PC-3 (cell line): ENCODE measurements at regions not wholly inside any gene's neighbourhood (a gene's known extent, or its start where the extent isn't known, plus 50 kb on each side); places are given as distances from the start of the nearest gene placed in this dataset.

Experiments
- ATAC-seq: fragments of 200-7000 bp; cut with Tn5 transposase; 2 replicates; pipeline ENCODE4 v1.9.1; 2020; ENCODE audit warnings: mild to moderate bottlenecking, moderate library complexity
- BruUV-seq: library from RNA; stranded (reverse); fragments of 400-500 nt; replicated peaks from 2 replicates; lab custom pipeline; 2021; lab: Mats Ljungman, UMichigan
- CTCF ChIA-PET: fragments of 300-600 bp; sonication (Branson Sonifier 250); formaldehyde crosslinking; loops from one replicate; lab custom pipeline; 2022; ENCODE audit warnings: antibody characterized with exemption; lab: Charles Lee
- POLR2A ChIA-PET: fragments of 300-600 bp; sonication (Branson Sonifier 250); formaldehyde crosslinking; loops from one replicate; lab custom pipeline; 2022; ENCODE audit warnings: antibody characterized with exemption; ENCODE audit not compliant: unreplicated experiment; lab: Charles Lee
- DNase-seq: peaks from one replicate; pipeline ENCODE4 v3.0.0-alpha.2; 2015
- H2AFZ ChIP-seq: fragments of 300-600 bp; sonication (generic); 2 replicates; pipeline ENCODE4 v1.6.0; 2016; ENCODE audit warnings: antibody characterized with exemption, low read length
- H3F3A ChIP-seq: fragments of 300-600 bp; sonication (generic); one replicate; pipeline ENCODE4 v1.6.0; 2017; ENCODE audit warnings: antibody characterized with exemption, low read length, control low read depth, mild to moderate bottlenecking; ENCODE audit not compliant: unreplicated experiment
- H3K27ac ChIP-seq: fragments of 300-600 bp; sonication (generic); 2 replicates; pipeline ENCODE4 v1.5.1; 2016; ENCODE audit warnings: mild to moderate bottlenecking, low read length
- H3K27me3 ChIP-seq: fragments of 300-600 bp; sonication (generic); 2 replicates; pipeline ENCODE4 v1.6.1; 2016; ENCODE audit warnings: low read length, mixed read lengths
- H3K36me3 ChIP-seq: fragments of 300-600 bp; sonication (generic); 2 replicates; pipeline ENCODE4 v1.6.1; 2016; ENCODE audit warnings: low read depth, mixed run types, low read length, mixed read lengths
- H3K4me1 ChIP-seq: fragments of 300-600 bp; sonication (generic); 2 replicates; pipeline ENCODE4 v1.5.1; 2016; ENCODE audit warnings: low read length; ENCODE audit not compliant: insufficient read depth
- H3K4me2 ChIP-seq: fragments of 300-600 bp; sonication (generic); 2 replicates; pipeline ENCODE4 v1.6.0; 2016; ENCODE audit warnings: low read length
- H3K4me3 ChIP-seq: fragments of 300-600 bp; sonication (generic); 2 replicates; pipeline ENCODE4 v1.5.1; 2016; ENCODE audit warnings: mild to moderate bottlenecking, low read length, mixed read lengths
- H3K79me2 ChIP-seq: fragments of 300-600 bp; sonication (generic); 2 replicates; pipeline ENCODE4 v1.6.1; 2017; ENCODE audit warnings: low read length, mixed read lengths
- H3K9ac ChIP-seq: fragments of 300-600 bp; sonication (generic); 2 replicates; pipeline ENCODE4 v1.6.0; 2016; ENCODE audit warnings: mild to moderate bottlenecking, low read length
- H3K9me2 ChIP-seq: fragments of 300-600 bp; sonication (generic); replicated peaks from 2 replicates; pipeline ENCODE4 v1.6.1; 2016; ENCODE audit warnings: mixed run types, low read length, mixed read lengths
- H3K9me3 ChIP-seq: fragments of 300-600 bp; sonication (generic); 2 replicates; pipeline ENCODE4 v1.6.1; 2016; ENCODE audit warnings: low read length, mixed read lengths
- H4K20me1 ChIP-seq: fragments of 300-600 bp; sonication (generic); 2 replicates; pipeline ENCODE4 v1.6.1; 2016; ENCODE audit warnings: low read length, mixed read lengths
- EZH2 ChIP-seq: fragments of 300-600 bp; sonication (generic); IDR thresholded peaks from one replicate; pipeline ENCODE4 v1.6.1; 2017; ENCODE audit warnings: antibody characterized with exemption, mild to moderate bottlenecking, low read length; ENCODE audit not compliant: unreplicated experiment
- EZH2phosphoT487 ChIP-seq: fragments of 300-600 bp; sonication (generic); IDR thresholded peaks from 2 replicates; pipeline ENCODE4 v1.6.1; 2018; ENCODE audit warnings: mild to moderate bottlenecking, antibody characterized with exemption, low read length, borderline replicate concordance
- intact Hi-C: fragments of 100-400 bp; cut with micrococcal nuclease; formaldehyde crosslinking; loops from 2 replicates; pipeline ENCODE4 v1.9.0; 2023
- TF ChIP-seq, protein P1 (sequence below): fragments of 300-600 bp; sonication (generic); conservative IDR thresholded peaks from 2 replicates; pipeline ENCODE4 v1.5.1; 2017; ENCODE audit warnings: antibody characterized with exemption, low read depth, mild to moderate bottlenecking, low read length

DNA sequence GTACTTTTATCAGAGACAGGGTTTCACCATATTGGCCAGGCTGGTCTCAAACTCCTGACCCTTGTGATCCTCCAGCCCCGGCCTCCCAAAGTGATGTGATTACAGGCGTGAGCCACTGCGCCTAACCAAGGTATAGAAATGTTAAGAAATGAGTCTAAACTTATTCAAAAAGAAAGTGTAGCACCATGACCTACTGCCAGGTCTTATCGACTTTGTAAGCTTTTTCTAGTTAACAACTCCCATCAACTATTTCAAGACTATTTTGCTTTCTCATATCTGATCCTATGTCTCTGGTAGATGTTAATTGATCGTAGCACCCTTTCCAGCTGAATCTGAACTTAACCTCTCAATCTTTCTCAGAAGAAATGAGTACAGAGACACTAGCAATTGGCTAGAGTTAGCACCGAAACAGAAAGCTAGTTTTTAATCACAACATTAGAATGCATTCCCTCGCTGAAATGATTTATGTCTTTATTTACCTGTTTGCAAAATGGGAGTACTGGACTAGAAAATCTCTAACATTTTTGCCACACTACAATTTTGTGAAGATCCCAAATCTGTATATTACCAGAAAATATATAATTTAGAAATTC, 114.0 kb upstream of the HGF start:
- no peak overlapping the region for H3K9ac ChIP-seq
- no peaks in the 10 kb centered on the region for H3K36me3 ChIP-seq
- no peak for DNase-seq
- no peak overlapping the region for H3K27ac ChIP-seq
- no peaks in the 10 kb centered on the region for H3K79me2 ChIP-seq
- H3K9me3 ChIP-seq, result no peaks in the 10 kb centered on the region
- H2AFZ ChIP-seq, result no peak overlapping the region
- TF ChIP-seq, protein P1, sequence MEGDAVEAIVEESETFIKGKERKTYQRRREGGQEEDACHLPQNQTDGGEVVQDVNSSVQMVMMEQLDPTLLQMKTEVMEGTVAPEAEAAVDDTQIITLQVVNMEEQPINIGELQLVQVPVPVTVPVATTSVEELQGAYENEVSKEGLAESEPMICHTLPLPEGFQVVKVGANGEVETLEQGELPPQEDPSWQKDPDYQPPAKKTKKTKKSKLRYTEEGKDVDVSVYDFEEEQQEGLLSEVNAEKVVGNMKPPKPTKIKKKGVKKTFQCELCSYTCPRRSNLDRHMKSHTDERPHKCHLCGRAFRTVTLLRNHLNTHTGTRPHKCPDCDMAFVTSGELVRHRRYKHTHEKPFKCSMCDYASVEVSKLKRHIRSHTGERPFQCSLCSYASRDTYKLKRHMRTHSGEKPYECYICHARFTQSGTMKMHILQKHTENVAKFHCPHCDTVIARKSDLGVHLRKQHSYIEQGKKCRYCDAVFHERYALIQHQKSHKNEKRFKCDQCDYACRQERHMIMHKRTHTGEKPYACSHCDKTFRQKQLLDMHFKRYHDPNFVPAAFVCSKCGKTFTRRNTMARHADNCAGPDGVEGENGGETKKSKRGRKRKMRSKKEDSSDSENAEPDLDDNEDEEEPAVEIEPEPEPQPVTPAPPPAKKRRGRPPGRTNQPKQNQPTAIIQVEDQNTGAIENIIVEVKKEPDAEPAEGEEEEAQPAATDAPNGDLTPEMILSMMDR, result no peak
- TF ChIP-seq EZH2 (no peak), EZH2phosphoT487 (no peak)
- H3F3A ChIP-seq, result no peaks in the 10 kb centered on the region
- no peak for ATAC-seq
- intact Hi-C loops, result no loop called here
- H3K4me3 ChIP-seq, result no peak overlapping the region
- CTCF ChIA-PET, result no interaction called here
- no peaks in the 10 kb centered on the region for H4K20me1 ChIP-seq
- no peaks in the 10 kb centered on the region for H3K9me2 ChIP-seq
- POLR2A ChIA-PET, result no interaction called here
- no peak overlapping the region for H3K4me2 ChIP-seq
- no TSS peak for BruUV-seq
- H3K27me3 ChIP-seq, result no peaks in the 10 kb centered on the region
- H3K4me1 ChIP-seq, result no peaks in the 10 kb centered on the region

DNA sequence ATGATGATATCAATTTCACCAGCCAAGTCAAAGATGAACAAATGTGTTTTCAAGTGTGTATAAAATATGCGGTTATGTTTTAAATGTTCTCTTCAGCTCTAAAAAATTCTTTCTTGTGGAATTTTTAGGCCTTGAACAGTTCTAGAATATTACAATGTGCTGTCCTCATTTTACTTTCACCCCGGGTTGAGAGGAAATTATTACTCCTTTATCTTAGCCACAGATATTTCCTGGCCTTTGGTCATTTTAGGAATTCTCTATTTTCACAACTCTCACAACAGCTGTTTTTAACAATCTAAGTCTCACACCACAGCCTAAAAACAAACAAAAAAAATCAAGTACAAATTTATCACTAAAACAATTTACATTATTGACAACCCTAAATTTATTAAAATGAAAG, 112.2 kb upstream of the HGF start:
- Histone ChIP-seq H2AFZ (no peak overlapping the region), H3K4me3 (no peak overlapping the region), H3K9ac (no peak overlapping the region), H3K9me2 (no peaks in the 10 kb centered on the region), H3K9me3 (no peaks in the 10 kb centered on the region), H3F3A (no peaks in the 10 kb centered on the region), H3K4me1 (no peaks in the 10 kb centered on the region), H3K27ac (no peak overlapping the region), H3K36me3 (no peaks in the 10 kb centered on the region), H4K20me1 (no peaks in the 10 kb centered on the region), H3K4me2 (no peak overlapping the region), H3K27me3 (no peaks in the 10 kb centered on the region), H3K79me2 (no peaks in the 10 kb centered on the region)
- DNase-seq (no peak), ATAC-seq (no peak)
- BruUV-seq, result no TSS peak
- TF ChIP-seq, protein P1, result no peak
- no peak for TF ChIP-seq EZH2phosphoT487
- CTCF ChIA-PET, result no interaction called here
- intact Hi-C loops, result no loop called here
- POLR2A ChIA-PET, result no interaction called here

- H3F3A ChIP-seq, result no peaks in the 10 kb centered on the region
- POLR2A ChIA-PET, result no interaction called here
- H3K9ac ChIP-seq, result no peak overlapping the region
- no peaks in the 10 kb centered on the region for H3K9me3 ChIP-seq
- H3K27ac ChIP-seq, result no peak overlapping the region
- no peak for TF ChIP-seq EZH2
- TF ChIP-seq, protein P1, result no peak
- TF ChIP-seq EZH2phosphoT487, result no peak
- no peak overlapping the region for H3K4me2 ChIP-seq
- H3K9me2 ChIP-seq, result no peaks in the 10 kb centered on the region
- no peaks in the 10 kb centered on the region for H4K20me1 ChIP-seq
- no peaks in the 10 kb centered on the region for H3K4me1 ChIP-seq
- no peak overlapping the region for H3K4me3 ChIP-seq
- intact Hi-C loops, result no loop called here
- no peak overlapping the region for H2AFZ ChIP-seq
- H3K27me3 ChIP-seq, result no peaks in the 10 kb centered on the region
- H3K36me3 ChIP-seq, result no peaks in the 10 kb centered on the region
- DNase-seq (no peak), ATAC-seq (no peak)
- CTCF ChIA-PET, result no interaction called here
- no peaks in the 10 kb centered on the region for H3K79me2 ChIP-seq
- BruUV-seq, result no TSS peak
Observed at GRCh38 chr7:81877890-81878289, 108.0 kb upstream of the HGF start.
